HEK293T (cell line): ENCODE measurements at regions not wholly inside any gene's neighbourhood (a gene's known extent, or its start where the extent isn't known, plus 50 kb on each side); places are given as distances from the start of the nearest gene placed in this dataset.

Experiments
- CTCF ChIA-PET: fragments of 350-600 bp; formaldehyde crosslinking; extraction: SDS; loops from one replicate; lab custom pipeline; 2021; ENCODE audit warnings: antibody characterized with exemption, inconsistent platforms; lab: Yijun Ruan, JAX
- POLR2A ChIA-PET: fragments of 350-600 bp; formaldehyde crosslinking; extraction: SDS; loops from one replicate; lab custom pipeline; 2020; ENCODE audit warnings: antibody characterized with exemption, inconsistent platforms; lab: Yijun Ruan, JAX
- DNase-seq: peaks from one replicate; pipeline ENCODE4 v3.0.0; 2012; ENCODE audit warnings: mixed read lengths; ENCODE audit errors: extremely low spot score
- ARNT ChIP-seq: fragments of 450-650 bp; IDR thresholded peaks from 2 replicates; pipeline ENCODE4 v1.6.1; 2017; ENCODE audit warnings: mild to moderate bottlenecking
- BHLHE40 ChIP-seq: fragments of 450-650 bp; IDR thresholded peaks from 2 replicates; pipeline ENCODE4 v1.6.1; 2016; ENCODE audit warnings: mild to moderate bottlenecking, moderate library complexity, borderline replicate concordance
- CTBP1 ChIP-seq: fragments of 450-650 bp; IDR thresholded peaks from 2 replicates; pipeline ENCODE4 v1.6.1; 2016; ENCODE audit warnings: borderline replicate concordance
- ELF4 ChIP-seq: fragments of 450-650 bp; IDR thresholded peaks from 2 replicates; pipeline ENCODE4 v1.6.1; 2017; ENCODE audit warnings: antibody characterized with exemption
- FOXA1 ChIP-seq: fragments of 450-650 bp; IDR thresholded peaks from 2 replicates; pipeline ENCODE4 v1.6.1; 2016; ENCODE audit warnings: mild to moderate bottlenecking
- FOXK2 ChIP-seq: fragments of 450-650 bp; IDR thresholded peaks from 2 replicates; pipeline ENCODE4 v1.6.1; 2016; ENCODE audit warnings: mild to moderate bottlenecking
- FOXM1 ChIP-seq: fragments of 450-650 bp; IDR thresholded peaks from 2 replicates; pipeline ENCODE4 v1.6.1; 2017; ENCODE audit warnings: mild to moderate bottlenecking, borderline replicate concordance
- HDGF ChIP-seq: fragments of 450-650 bp; IDR thresholded peaks from 2 replicates; pipeline ENCODE4 v1.6.1; 2017; ENCODE audit warnings: antibody characterized with exemption, borderline replicate concordance
- L3MBTL2 ChIP-seq: fragments of 450-650 bp; conservative IDR thresholded peaks from 2 replicates; pipeline ENCODE4 v1.6.1; 2016; ENCODE audit warnings: mild to moderate bottlenecking
- LEF1 ChIP-seq: fragments of 450-650 bp; IDR thresholded peaks from 2 replicates; pipeline ENCODE4 v1.6.1; 2017; ENCODE audit warnings: mild to moderate bottlenecking, borderline replicate concordance
- NFRKB ChIP-seq: fragments of 450-650 bp; IDR thresholded peaks from 2 replicates; pipeline ENCODE4 v1.6.1; 2016; ENCODE audit warnings: mild to moderate bottlenecking, moderate library complexity
- PKNOX1 ChIP-seq: fragments of 450-650 bp; IDR thresholded peaks from 2 replicates; pipeline ENCODE4 v1.6.1; 2016
- SP1 ChIP-seq: fragments of 450-650 bp; IDR thresholded peaks from 2 replicates; pipeline ENCODE4 v1.6.1; 2017
- SUZ12 ChIP-seq: fragments of 450-650 bp; IDR thresholded peaks from 2 replicates; pipeline ENCODE4 v1.6.1; 2016; ENCODE audit warnings: mild to moderate bottlenecking
- TARDBP ChIP-seq: fragments of 450-650 bp; IDR thresholded peaks from 2 replicates; pipeline ENCODE4 v1.6.1; 2016
- ZNF384 ChIP-seq: fragments of 450-650 bp; IDR thresholded peaks from 2 replicates; pipeline ENCODE4 v1.6.1; 2016

- POLR2A ChIA-PET, result no interaction called here
- CTCF ChIA-PET, result no interaction called here
These were observed 197.6 kb upstream of the ZNF32 start for GRCh38 chr10:43846187-43846680.

GRCh38 chr10:43845121-43845520, 196.4 kb upstream of the ZNF32 start:
- ChIA-PET CTCF (no interaction called here), POLR2A (no interaction called here)
- TF ChIP-seq FOXA1, result no peak
- TF ChIP-seq FOXK2, result no peak
- no peak for TF ChIP-seq BHLHE40
- no peak for TF ChIP-seq LEF1
- TF ChIP-seq SUZ12, result no peak
- no peak for TF ChIP-seq HDGF
- no peak for TF ChIP-seq ELF4
- TF ChIP-seq L3MBTL2, result no peak
- no peak for TF ChIP-seq NFRKB
- TF ChIP-seq FOXM1, result no peak
- no peak for TF ChIP-seq ARNT
- TF ChIP-seq SP1, result no peak
- no peak for TF ChIP-seq CTBP1
- no peak for TF ChIP-seq PKNOX1
- TF ChIP-seq ZNF384, result no peak
- no peak for DNase-seq

More at GRCh38 chr10:43846187-43846680, 197.6 kb upstream of the ZNF32 start:
- no peak for TF ChIP-seq BHLHE40
- no peak for DNase-seq

GRCh38 chr10:43844221-43844620, 195.5 kb upstream of the ZNF32 start:
- ChIA-PET CTCF (no interaction called here), POLR2A (no interaction called here)
- no peak for TF ChIP-seq ARNT
- TF ChIP-seq L3MBTL2, result no peak
- TF ChIP-seq SUZ12, result no peak
- no peak for TF ChIP-seq FOXM1
- no peak for TF ChIP-seq PKNOX1
- no peak for TF ChIP-seq SP1
- no peak for TF ChIP-seq BHLHE40
- no peak for TF ChIP-seq HDGF
- no peak for DNase-seq

- ChIA-PET CTCF (no interaction called here), POLR2A (no interaction called here)
- no peak for TF ChIP-seq HDGF
- TF ChIP-seq BHLHE40, result no peak
- no peak for TF ChIP-seq FOXM1
- no peak for TF ChIP-seq SP1
- no peak for TF ChIP-seq FOXA1
- no peak for TF ChIP-seq LEF1
- no peak for TF ChIP-seq ELF4
- TF ChIP-seq PKNOX1, result no peak
- TF ChIP-seq SUZ12, result no peak
- no peak for TF ChIP-seq CTBP1
- TF ChIP-seq TARDBP, result no peak
- TF ChIP-seq ZNF384, result no peak
- no peak for TF ChIP-seq ARNT
- no peak for TF ChIP-seq L3MBTL2
- TF ChIP-seq FOXK2, result no peak
- no peak for TF ChIP-seq NFRKB
- no peak for DNase-seq
These were observed 194.8 kb upstream of the ZNF32 start for GRCh38 chr10:43843321-43844101.

- ChIA-PET CTCF (no interaction called here), POLR2A (no interaction called here)
- no peak for DNase-seq
- no peak for TF ChIP-seq BHLHE40
- no peak for TF ChIP-seq ZNF384
- TF ChIP-seq HDGF, result no peak
- no peak for TF ChIP-seq TARDBP
- TF ChIP-seq SP1, result no peak
- TF ChIP-seq PKNOX1, result no peak
- TF ChIP-seq LEF1, result no peak
- TF ChIP-seq CTBP1, result no peak
These were observed 193.8 kb upstream of the ZNF32 start for GRCh38 chr10:43842496-43842895.

- POLR2A ChIA-PET, result no interaction called here
- no peak for TF ChIP-seq SP1
- no peak for TF ChIP-seq HDGF
- TF ChIP-seq TARDBP, result no peak
- TF ChIP-seq FOXK2, result no peak
- no peak for TF ChIP-seq CTBP1
- no peak for TF ChIP-seq PKNOX1
- no peak for TF ChIP-seq BHLHE40
- TF ChIP-seq ARNT, result no peak
- TF ChIP-seq NFRKB, result no peak
- TF ChIP-seq FOXA1, result no peak
- no peak for DNase-seq
- CTCF ChIA-PET, result no interaction called here
These were observed 193.4 kb upstream of the ZNF32 start for GRCh38 chr10:43842072-43842471.
